ENCODE measurements at regions not wholly inside any gene's neighbourhood (a gene's known extent, or its start where the extent isn't known, plus 50 kb on each side); places are given as distances from the start of the nearest gene placed in this dataset.

DNA sequence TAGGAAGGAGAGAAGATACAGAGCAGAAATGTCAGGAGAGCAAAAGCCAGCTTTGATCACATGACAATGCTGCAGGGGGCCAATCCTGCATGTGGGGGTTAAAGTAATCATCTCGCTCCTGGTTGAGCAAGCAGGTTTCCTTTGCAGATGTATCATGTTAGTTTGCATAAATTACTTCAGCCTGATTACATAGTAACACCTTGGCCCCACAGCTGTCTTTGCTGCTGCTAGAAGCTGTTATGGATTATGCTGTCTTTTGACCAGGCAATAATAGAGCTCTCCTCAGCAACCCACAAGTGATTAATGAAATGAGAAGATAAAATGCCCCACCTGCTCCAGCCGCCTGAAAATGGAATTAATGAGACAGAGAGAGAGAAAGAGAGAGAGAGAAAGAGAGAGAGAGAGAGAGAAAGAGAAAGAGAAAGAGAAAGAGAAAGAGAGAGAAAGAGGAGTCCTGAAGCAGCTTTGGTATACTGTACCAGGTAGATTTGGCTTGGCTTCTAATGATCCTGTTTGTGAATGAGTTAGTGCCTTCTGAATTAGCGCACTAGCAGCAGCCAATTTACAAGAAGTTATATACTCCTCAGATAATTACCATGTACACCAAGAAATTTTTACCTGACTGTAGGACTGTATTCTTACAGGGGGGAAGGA, 174.3 kb upstream of the RORB start:
- intact Hi-C loops (cut with micrococcal nuclease), result no loop called here
- no peaks in the 10 kb centered on the region for H3K4me1 ChIP-seq (ENCODE audit: control insufficient read depth, extremely low read depth, insufficient read depth, low read length)
- ChIA-PET CTCF (no interaction called here), POLR2A (no interaction called here)
- BruUV-seq (replicated peaks), result no TSS peak
- TF ChIP-seq, protein P1, sequence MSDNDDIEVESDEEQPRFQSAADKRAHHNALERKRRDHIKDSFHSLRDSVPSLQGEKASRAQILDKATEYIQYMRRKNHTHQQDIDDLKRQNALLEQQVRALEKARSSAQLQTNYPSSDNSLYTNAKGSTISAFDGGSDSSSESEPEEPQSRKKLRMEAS (IDR thresholded peaks at IDR 0.05; ENCODE audit: insufficient read depth, insufficient read length), result no peak
- TF ChIP-seq JUN (IDR thresholded peaks at IDR 0.05; ENCODE audit: borderline replicate concordance, insufficient read depth, insufficient read length, low read depth) (no peak), GATA2 (IDR thresholded peaks at IDR 0.05; ENCODE audit: insufficient read depth, insufficient read length, low read depth, low read length) (no peak), FOS (IDR thresholded peaks at IDR 0.05; ENCODE audit: borderline replicate concordance, insufficient read depth, low read length) (no peak), POLR2A (IDR thresholded peaks at IDR 0.05; ENCODE audit: low read depth, low read length) (no peak), EZH2 (IDR thresholded peaks at IDR 0.05; ENCODE audit: borderline replicate concordance, low read depth, low read length, severe bottlenecking) (no peak), POLR2AphosphoS5 (IDR thresholded peaks at IDR 0.05; ENCODE audit: insufficient read depth, low read depth, low read length) (no peak), MYC (IDR thresholded peaks at IDR 0.05; ENCODE audit: low read depth, low read length) (no peak)
- TF ChIP-seq, protein P2, sequence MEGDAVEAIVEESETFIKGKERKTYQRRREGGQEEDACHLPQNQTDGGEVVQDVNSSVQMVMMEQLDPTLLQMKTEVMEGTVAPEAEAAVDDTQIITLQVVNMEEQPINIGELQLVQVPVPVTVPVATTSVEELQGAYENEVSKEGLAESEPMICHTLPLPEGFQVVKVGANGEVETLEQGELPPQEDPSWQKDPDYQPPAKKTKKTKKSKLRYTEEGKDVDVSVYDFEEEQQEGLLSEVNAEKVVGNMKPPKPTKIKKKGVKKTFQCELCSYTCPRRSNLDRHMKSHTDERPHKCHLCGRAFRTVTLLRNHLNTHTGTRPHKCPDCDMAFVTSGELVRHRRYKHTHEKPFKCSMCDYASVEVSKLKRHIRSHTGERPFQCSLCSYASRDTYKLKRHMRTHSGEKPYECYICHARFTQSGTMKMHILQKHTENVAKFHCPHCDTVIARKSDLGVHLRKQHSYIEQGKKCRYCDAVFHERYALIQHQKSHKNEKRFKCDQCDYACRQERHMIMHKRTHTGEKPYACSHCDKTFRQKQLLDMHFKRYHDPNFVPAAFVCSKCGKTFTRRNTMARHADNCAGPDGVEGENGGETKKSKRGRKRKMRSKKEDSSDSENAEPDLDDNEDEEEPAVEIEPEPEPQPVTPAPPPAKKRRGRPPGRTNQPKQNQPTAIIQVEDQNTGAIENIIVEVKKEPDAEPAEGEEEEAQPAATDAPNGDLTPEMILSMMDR (IDR thresholded peaks at IDR 0.05; ENCODE audit: extremely low read depth in 1 of 2, insufficient read depth in 1 of 2, low read depth in 1 of 2, low read length in 2 of 2), result no peak
- H3K27ac ChIP-seq (ENCODE audit: insufficient read depth, low read depth, low read length), result no peak overlapping the region
- dilution Hi-C loops (cut with MboI; ENCODE audit: extremely low pct_ligation_motif_present, low sequenced_read_pairs), result no loop called here
- H3K9me3 ChIP-seq (replicated peaks; ENCODE audit: control insufficient read depth, insufficient read depth, low read length), result no peaks in the 10 kb centered on the region
- H3K4me3 ChIP-seq (replicated peaks in 1 of 3; ENCODE audit: insufficient read depth in 1 of 3, low read depth in 1 of 3, low read length in 3 of 3), result no peak overlapping the region
- H2AFZ ChIP-seq (ENCODE audit: low read depth, low read length), result no peak overlapping the region
- DNase-seq (ENCODE audit: low read depth, low spot score), result no peak
- no peaks in the 10 kb centered on the region for H4K20me1 ChIP-seq (replicated peaks; ENCODE audit: control insufficient read depth, extremely low read depth, insufficient read depth, low read length)
- no peaks in the 10 kb centered on the region for H3K36me3 ChIP-seq (ENCODE audit: control insufficient read depth in 2 of 2, extremely low read depth in 1 of 2, insufficient read depth in 2 of 2, low read length in 2 of 2)
- no peak for FAIRE-seq
- no peak overlapping the region for H3K9ac ChIP-seq (replicated peaks; ENCODE audit: extremely low read depth, insufficient read depth, low read length)
- H3K27me3 ChIP-seq (ENCODE audit: control insufficient read depth in 2 of 2, insufficient read depth in 2 of 2, low read length in 2 of 2), result no peaks in the 10 kb centered on the region
- H3K4me2 ChIP-seq (ENCODE audit: insufficient read depth, low read length), result no peak overlapping the region
- no peaks in the 10 kb centered on the region for H3K79me2 ChIP-seq (ENCODE audit: control insufficient read depth, insufficient read depth, low read length)
- no peaks in the 10 kb centered on the region for H3K9me1 ChIP-seq (replicated peaks; ENCODE audit: control insufficient read depth, extremely low read depth, insufficient read depth, low read length)

Measured in endothelial cell of umbilical vein (primary cell).